Activated naive CD8-positive, alpha-beta T cell treated with anti-CD3 and anti-CD28 coated beads, Interleukin-2, amount 50 U/mL, for 24 hours (primary cell): ENCODE measurements at regions not wholly inside any gene's neighbourhood (a gene's known extent, or its start where the extent isn't known, plus 50 kb on each side); places are given as distances from the start of the nearest gene placed in this dataset.

Experiments
- ATAC-seq: fragments of 150-1000 bp; cut with Tn5 transposase; one replicate; pipeline ENCODE4 v1.10.0; 2021
- DNase-seq: peaks from one replicate; pipeline ENCODE4 v3.0.0; 2021
- H3K27ac Mint-ChIP-seq: one replicate; pipeline ENCODE4 v1.8.0; 2021; ENCODE audit warnings: mild to moderate bottlenecking, mixed read lengths
- H3K27me3 Mint-ChIP-seq: one replicate; pipeline ENCODE4 v1.8.0; 2021; ENCODE audit warnings: mixed read lengths
- H3K36me3 Mint-ChIP-seq: one replicate; pipeline ENCODE4 v1.8.0; 2021; ENCODE audit warnings: low read depth, mixed read lengths
- H3K4me1 Mint-ChIP-seq: one replicate; pipeline ENCODE4 v1.8.0; 2021; ENCODE audit warnings: mixed read lengths
- H3K4me3 Mint-ChIP-seq: one replicate; pipeline ENCODE4 v1.8.0; 2021; ENCODE audit warnings: mild to moderate bottlenecking, moderate library complexity, mixed read lengths
- H3K9me3 Mint-ChIP-seq: one replicate; pipeline ENCODE4 v1.8.0; 2021; ENCODE audit warnings: mixed read lengths

DNA sequence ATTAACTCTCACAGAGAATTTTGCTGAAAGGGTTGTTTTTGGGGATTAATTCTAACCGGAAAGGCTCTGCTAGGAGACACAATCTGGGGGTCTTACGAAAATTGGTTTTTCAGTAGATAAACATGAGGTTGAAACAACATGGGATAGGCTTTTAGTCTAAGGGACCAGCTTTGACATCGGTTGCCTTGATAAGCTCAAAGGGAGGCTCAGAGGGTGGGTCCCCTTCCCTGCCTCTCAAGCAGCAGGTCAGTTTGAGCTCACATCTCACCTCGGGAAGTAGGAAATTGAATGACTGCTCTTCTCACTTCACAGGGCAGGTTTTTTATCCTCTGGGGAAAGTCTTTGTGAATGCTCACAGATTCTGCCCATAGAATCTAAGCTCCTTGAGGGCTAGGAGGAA is 70.2 kb upstream of the KIRREL3 start:
- H3K4me1 Mint-ChIP-seq: no peaks in the 10 kb centered on the region
- no peaks in the 10 kb centered on the region for H3K27me3 Mint-ChIP-seq
- no peak overlapping the region for H3K4me3 Mint-ChIP-seq
- no peaks in the 10 kb centered on the region for H3K36me3 Mint-ChIP-seq
- DNase-seq (no peak), ATAC-seq (no peak)
- no peaks in the 10 kb centered on the region for H3K9me3 Mint-ChIP-seq
- no peak overlapping the region for H3K27ac Mint-ChIP-seq

DNA sequence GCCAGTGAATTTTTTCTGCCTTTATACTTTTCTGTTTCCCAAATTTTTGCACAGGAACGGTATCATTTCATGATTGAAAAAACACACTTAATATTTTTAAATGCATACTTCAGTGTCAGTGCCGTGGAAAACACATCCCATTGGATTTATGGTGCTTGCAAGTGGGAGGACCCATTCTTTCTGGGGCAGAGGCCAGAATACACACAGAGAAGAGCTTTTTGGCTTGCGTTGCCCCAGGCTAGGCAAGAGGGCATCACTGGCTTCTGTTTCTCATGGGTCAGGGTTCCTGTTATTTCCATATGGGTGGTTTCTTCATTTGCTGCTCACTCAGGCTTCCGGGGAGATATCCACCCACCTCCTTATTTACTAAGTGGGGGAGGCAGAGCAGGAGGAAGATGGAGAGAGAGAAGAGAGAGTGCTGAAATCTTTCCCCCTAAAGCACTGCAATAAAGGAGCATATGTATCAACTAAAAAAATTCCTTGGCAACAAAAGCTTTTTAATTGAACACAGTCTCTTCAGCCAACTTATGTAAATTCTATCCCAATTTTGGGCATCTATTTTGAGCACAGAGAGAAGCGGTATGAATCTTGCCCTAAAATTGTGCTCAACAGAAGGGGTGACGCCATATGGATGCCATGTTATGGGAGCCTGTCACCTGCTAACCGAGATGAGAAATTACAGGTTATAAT is 66.0 kb upstream of the KIRREL3 start:
- no peaks in the 10 kb centered on the region for H3K4me1 Mint-ChIP-seq
- H3K27me3 Mint-ChIP-seq: no peaks in the 10 kb centered on the region
- no peak for DNase-seq
- ATAC-seq: no peak
- H3K36me3 Mint-ChIP-seq: no peaks in the 10 kb centered on the region
- H3K9me3 Mint-ChIP-seq: no peaks in the 10 kb centered on the region
- no peak overlapping the region for H3K4me3 Mint-ChIP-seq
- no peak overlapping the region for H3K27ac Mint-ChIP-seq

DNA sequence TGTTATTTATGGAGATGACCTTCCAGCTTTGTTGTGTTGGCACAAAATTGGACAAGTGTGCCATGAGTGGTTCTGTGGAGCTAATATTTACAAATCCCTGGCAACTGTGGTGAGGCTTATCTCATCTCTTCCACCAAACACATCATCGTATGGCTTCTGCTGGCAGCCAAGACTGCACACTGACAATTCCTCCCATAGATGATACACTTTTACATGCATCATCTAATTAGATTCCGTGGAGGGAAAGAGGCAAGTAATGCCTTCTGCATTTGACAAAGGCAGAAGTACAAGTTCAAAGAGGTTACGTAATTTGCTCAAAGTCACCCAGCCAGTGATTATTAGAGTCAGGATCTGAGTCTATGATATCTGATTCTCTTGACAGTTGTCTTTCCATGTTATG is 62.7 kb upstream of the KIRREL3 start:
- no peaks in the 10 kb centered on the region for H3K36me3 Mint-ChIP-seq
- H3K4me3 Mint-ChIP-seq: no peak overlapping the region
- no peaks in the 10 kb centered on the region for H3K27me3 Mint-ChIP-seq
- H3K27ac Mint-ChIP-seq: no peak overlapping the region
- H3K9me3 Mint-ChIP-seq: no peaks in the 10 kb centered on the region
- ATAC-seq (no peak), DNase-seq (no peak)
- no peaks in the 10 kb centered on the region for H3K4me1 Mint-ChIP-seq

DNA sequence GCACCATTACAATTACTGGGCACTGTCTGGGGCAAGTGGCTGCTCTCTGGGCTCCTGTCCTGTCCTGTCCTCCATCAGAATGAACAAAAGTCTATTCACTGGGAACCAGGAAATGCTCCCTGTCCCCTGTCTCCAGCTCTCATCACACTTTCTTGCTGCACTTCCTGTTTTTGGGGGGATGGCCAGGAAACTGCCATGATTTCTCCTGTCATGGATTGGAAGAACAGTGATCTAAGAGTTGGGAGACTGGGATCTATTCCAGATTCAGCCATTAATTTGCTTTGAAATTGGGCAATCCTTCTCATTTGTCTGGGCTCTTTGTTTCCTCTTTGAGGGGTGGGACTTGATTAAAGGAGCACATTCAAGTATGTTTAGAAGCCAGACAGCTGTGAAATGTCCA is 61.4 kb upstream of the KIRREL3 start:
- no peak for ATAC-seq
- no peaks in the 10 kb centered on the region for H3K36me3 Mint-ChIP-seq
- H3K4me3 Mint-ChIP-seq: no peak overlapping the region
- H3K27me3 Mint-ChIP-seq: no peaks in the 10 kb centered on the region
- DNase-seq: no peak
- no peaks in the 10 kb centered on the region for H3K9me3 Mint-ChIP-seq
- no peak overlapping the region for H3K27ac Mint-ChIP-seq
- no peaks in the 10 kb centered on the region for H3K4me1 Mint-ChIP-seq

DNA sequence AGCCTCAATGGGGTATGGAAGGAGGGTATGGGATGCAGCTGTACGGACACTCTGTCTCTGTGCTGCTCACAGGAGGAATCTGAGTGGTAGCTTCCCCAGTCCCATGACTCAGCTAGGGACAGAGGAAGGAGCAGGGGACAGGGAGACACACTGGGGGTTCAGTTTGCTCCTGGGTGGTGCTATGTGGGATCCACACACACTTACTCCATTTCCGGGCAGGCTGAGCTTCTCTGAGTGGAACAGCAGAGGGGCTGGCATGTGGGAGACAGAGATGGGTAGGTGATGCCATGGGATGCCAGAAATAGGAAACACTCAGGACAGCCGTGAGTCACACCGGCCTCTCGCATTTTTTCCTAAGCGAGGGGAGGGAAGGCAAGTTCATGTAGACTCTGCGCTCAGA is 59.2 kb upstream of the KIRREL3 start:
- no peaks in the 10 kb centered on the region for H3K4me1 Mint-ChIP-seq
- H3K9me3 Mint-ChIP-seq: no peaks in the 10 kb centered on the region
- H3K36me3 Mint-ChIP-seq: no peaks in the 10 kb centered on the region
- DNase-seq (no peak), ATAC-seq (no peak)
- no peak overlapping the region for H3K27ac Mint-ChIP-seq
- no peaks in the 10 kb centered on the region for H3K27me3 Mint-ChIP-seq
- no peak overlapping the region for H3K4me3 Mint-ChIP-seq

DNA sequence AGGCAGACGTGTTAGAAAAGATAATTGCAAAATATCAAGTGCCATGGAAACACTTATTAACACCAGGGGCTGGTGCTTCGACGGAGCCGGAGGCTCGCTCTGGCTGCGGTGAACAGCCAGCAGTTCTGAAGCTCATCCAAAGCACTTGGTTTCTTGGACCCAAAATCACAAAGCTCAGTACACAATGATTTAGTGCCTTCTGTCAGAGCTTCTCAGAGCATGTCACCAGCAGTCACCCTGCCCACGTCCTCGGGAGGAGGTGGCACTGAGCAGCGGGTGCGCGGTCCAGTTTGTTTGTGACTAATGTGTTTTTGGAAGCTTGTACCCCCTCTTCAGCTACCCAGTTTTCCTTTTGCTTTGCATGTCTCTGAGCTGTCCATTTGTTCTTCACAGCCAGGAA is 58.7 kb upstream of the KIRREL3 start:
- H3K4me3 Mint-ChIP-seq: no peak overlapping the region
- no peaks in the 10 kb centered on the region for H3K9me3 Mint-ChIP-seq
- DNase-seq (no peak), ATAC-seq (no peak)
- H3K27me3 Mint-ChIP-seq: no peaks in the 10 kb centered on the region
- no peaks in the 10 kb centered on the region for H3K4me1 Mint-ChIP-seq
- H3K27ac Mint-ChIP-seq: no peak overlapping the region
- no peaks in the 10 kb centered on the region for H3K36me3 Mint-ChIP-seq

DNA sequence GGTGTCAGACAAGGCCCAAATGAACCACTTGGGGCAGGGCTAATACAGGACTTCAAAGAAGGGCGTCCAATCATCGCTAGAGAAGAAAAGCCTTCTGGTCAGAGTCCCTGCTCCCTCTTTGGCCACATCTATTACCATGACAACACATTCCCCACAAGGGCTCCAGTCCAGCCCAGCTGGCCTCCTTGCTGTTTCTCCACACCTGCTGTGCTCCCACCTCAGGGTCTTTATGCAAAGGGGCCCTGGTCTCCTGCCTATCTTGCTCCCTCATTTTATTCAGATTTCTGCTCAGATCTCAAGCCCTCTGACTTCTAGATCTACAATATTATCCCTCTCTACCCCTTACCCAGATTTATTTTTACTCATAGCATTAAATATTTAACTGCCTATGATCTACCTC is 58.0 kb upstream of the KIRREL3 start:
- Mint-ChIP-seq H3K27me3 (no peaks in the 10 kb centered on the region), H3K4me3 (no peak overlapping the region), H3K9me3 (no peaks in the 10 kb centered on the region), H3K36me3 (no peaks in the 10 kb centered on the region), H3K4me1 (no peaks in the 10 kb centered on the region), H3K27ac (no peak overlapping the region)
- ATAC-seq (no peak), DNase-seq (no peak)

DNA sequence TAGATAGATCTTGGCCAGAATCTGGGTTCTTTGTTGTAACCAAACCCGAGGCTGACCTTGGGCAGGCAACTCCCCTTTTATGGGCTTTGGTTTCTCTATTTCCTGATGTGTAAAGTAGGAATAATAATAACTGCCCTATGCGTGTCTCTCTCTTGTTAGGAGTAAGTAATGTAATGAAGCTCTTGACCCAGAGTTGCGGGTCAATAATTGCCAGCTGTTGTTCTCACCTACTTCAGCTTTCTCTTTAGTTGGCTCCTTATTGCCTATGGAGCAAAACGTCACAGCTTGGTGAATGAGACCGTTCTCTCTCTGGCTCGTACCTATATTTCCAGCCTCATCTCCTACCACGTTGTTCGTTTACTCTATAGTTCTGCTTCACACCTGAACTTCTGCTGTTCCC is 56.6 kb upstream of the KIRREL3 start:
- no peak for ATAC-seq
- Mint-ChIP-seq H3K4me3 (no peak overlapping the region), H3K27me3 (no peaks in the 10 kb centered on the region), H3K36me3 (no peaks in the 10 kb centered on the region), H3K4me1 (no peaks in the 10 kb centered on the region), H3K27ac (no peak overlapping the region), H3K9me3 (no peaks in the 10 kb centered on the region)
- DNase-seq: no peak

DNA sequence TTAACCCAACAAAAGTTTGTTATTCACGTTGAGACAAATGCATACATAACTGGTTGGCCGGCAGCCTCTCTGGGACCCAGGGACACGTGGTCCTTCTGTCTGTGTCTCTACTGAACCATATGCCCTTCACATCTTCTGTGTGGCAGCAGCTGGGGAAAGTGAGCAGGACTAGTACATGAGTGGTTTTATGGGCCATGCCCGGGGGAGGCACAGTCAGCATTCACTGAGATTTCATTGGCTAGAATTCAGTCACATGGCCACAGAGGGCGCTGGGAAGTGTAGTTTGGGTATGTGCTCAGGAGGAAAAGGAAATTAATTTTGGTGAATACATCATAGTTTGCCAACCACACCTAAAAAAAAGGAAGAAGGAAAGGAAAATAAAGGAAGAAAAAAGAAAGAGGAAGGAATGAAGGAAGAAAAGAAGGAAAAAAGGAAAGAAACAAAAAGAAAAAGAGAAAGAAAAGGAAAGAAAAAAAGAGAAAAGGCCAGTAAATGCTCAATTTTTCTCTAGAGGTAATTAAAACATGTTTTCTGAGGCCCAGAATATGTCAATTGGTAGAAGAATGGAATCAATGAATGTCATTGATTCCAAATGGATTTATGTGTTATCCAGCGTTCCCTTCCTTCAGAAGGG is 55.9 kb upstream of the KIRREL3 start:
- Mint-ChIP-seq H3K4me3 (no peak overlapping the region), H3K4me1 (no peaks in the 10 kb centered on the region)
- ATAC-seq: no peak

DNA sequence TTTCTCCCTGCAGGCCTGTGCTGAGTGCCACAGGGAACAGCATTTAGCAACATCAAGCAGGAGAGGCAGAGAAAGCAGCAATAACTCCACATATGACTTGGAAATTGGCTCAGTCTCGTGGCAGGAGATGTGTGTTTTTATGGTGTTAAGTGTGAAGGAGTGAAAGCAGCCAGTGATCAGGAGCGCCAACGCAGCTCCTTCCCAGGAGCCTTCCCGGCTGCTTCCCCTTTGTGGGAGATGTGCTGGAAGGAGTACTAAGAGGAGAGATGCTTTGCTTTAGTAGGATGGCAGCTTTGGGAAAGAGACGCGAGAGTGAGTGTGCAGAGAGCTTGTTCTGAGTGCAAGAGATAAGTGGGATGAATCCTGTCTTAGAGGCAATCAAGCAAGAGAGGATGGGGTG is 54.7 kb upstream of the KIRREL3 start:
- no peaks in the 10 kb centered on the region for H3K27me3 Mint-ChIP-seq
- H3K9me3 Mint-ChIP-seq: no peaks in the 10 kb centered on the region
- DNase-seq (no peak), ATAC-seq (no peak)
- no peaks in the 10 kb centered on the region for H3K4me1 Mint-ChIP-seq
- H3K4me3 Mint-ChIP-seq: no peak overlapping the region
- H3K36me3 Mint-ChIP-seq: no peaks in the 10 kb centered on the region
- H3K27ac Mint-ChIP-seq: no peak overlapping the region

More for the DNA sequence above, 55.9 kb upstream of the KIRREL3 start:
- DNase-seq: no peak
- H3K27ac Mint-ChIP-seq: no peak overlapping the region
- H3K27me3 Mint-ChIP-seq: no peaks in the 10 kb centered on the region
- no peaks in the 10 kb centered on the region for H3K36me3 Mint-ChIP-seq
- H3K9me3 Mint-ChIP-seq: no peaks in the 10 kb centered on the region

DNA sequence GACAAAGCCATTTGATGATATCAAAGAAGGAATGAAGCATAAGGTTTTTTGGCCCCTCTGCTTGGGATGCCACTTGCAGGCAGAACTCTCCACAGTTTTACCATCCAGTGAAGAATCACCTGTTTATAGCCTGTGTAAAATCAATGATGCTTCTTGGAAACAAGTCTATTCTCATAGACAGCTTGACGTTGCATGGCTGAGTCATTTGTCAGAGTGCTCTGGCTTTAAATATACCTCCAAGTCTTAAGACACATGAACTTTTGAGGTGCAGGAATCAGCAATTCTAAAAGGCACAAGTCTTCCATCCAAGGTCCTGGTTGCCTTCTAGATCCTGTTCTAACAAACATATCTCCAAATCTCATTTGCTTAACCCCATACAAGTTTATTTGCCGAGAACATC is 53.6 kb upstream of the KIRREL3 start:
- H3K27ac Mint-ChIP-seq: no peak overlapping the region

DNA sequence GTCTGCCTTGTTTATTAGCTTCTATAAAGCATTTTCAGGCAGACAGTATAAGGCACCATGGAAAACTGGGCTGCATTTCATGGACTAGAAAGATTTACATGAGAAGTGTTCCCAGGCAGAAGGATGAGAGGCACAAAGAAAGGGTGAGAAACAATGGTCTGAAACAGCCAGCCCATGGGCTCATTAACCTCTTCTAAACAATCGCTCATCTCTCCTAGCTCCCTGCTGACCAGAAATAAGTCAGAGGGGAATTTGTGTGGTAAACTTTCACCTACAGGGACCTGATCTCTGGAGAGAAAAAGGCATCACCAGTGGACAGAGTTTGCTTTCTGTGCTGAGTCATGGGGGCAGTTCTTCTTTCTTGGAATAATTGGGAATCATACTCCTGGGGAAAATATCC is 51.8 kb upstream of the KIRREL3 start:
- ATAC-seq: no peak
- Mint-ChIP-seq H3K27ac (no peak overlapping the region), H3K4me1 (no peaks in the 10 kb centered on the region), H3K9me3 (no peaks in the 10 kb centered on the region), H3K36me3 (no peaks in the 10 kb centered on the region), H3K27me3 (no peaks in the 10 kb centered on the region), H3K4me3 (no peak overlapping the region)
- DNase-seq: no peak

More for the DNA sequence above, 53.6 kb upstream of the KIRREL3 start:
- DNase-seq (no peak), ATAC-seq (no peak)
- no peaks in the 10 kb centered on the region for H3K36me3 Mint-ChIP-seq
- H3K9me3 Mint-ChIP-seq: no peaks in the 10 kb centered on the region
- H3K4me3 Mint-ChIP-seq: no peak overlapping the region
- H3K27me3 Mint-ChIP-seq: no peaks in the 10 kb centered on the region
- no peaks in the 10 kb centered on the region for H3K4me1 Mint-ChIP-seq
